Ishikawa (cell line): ENCODE measurements at regions not wholly inside any gene's neighbourhood (a gene's known extent, or its start where the extent isn't known, plus 50 kb on each side); places are given as distances from the start of the nearest gene placed in this dataset.

ENCODE experiments used
- EP300 ChIP-seq: IDR thresholded peaks from 2 replicates; pipeline ENCODE4 v1.6.1; 2012; ENCODE audit warnings: borderline replicate concordance
- YY1 ChIP-seq: IDR thresholded peaks from 2 replicates; pipeline ENCODE4 v1.6.1; 2012; ENCODE audit warnings: low read depth

DNA sequence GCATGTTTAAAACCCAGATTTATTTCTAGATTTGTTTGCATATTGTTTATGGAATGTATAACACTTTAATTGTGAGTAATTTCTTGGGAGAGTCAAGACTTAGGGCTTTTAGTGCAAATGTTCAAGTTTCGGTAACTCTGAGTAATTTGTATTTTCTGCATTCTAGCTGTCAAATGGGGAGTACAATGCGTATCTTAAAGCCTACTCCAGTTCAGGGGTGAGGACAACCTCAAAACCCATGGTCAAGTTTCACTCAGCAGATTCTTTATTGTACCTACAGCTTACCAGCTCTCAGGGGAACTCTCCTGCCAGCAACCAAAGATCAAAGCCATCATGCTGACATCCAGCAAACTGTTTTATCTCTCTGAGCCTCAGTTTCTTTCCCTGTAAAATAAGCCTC is 458.6 kb upstream of the JARID2 start:
- TF ChIP-seq YY1: no peak
- TF ChIP-seq EP300: no peak
